HUDEP-2 (cell line): ENCODE measurements at regions not wholly inside any gene's neighbourhood (a gene's known extent, or its start where the extent isn't known, plus 50 kb on each side); places are given as distances from the start of the nearest gene placed in this dataset.

ENCODE experiments used
- DNase-seq, 76 experiments: peaks; one replicate each; lab custom pipeline; 2025; ENCODE audit not compliant: unreplicated experiment in 76 of 76; lab: John Stamatoyannopoulos, UW

GRCh38 chr20:56828402-56828801 lies 199.3 kb downstream of the TFAP2C start:
- no peak for DNase-seq

GRCh38 chr20:56829788-56830385 lies 200.8 kb downstream of the TFAP2C start:
- no peak for DNase-seq

- DNase-seq = no peak
Measured at GRCh38 chr20:56831795-56832194, 202.7 kb downstream of the TFAP2C start.

GRCh38 chr20:56833427-56833826 lies 204.3 kb downstream of the TFAP2C start:
- DNase-seq = no peak

- no peak for DNase-seq
Measured at GRCh38 chr20:56835829-56836550, 206.9 kb downstream of the TFAP2C start.

- DNase-seq = no peak
Measured at GRCh38 chr20:56839222-56839621, 210.1 kb downstream of the TFAP2C start.

GRCh38 chr20:56839786-56840185 lies 210.7 kb downstream of the TFAP2C start:
- no peak for DNase-seq

GRCh38 chr20:56840716-56841261 lies 211.7 kb downstream of the TFAP2C start:
- no peak for DNase-seq

GRCh38 chr20:56841346-56841908 lies 212.3 kb downstream of the TFAP2C start:
- DNase-seq = no peak

- DNase-seq = no peak
Measured at GRCh38 chr20:56842056-56842455, 212.9 kb downstream of the TFAP2C start.

- DNase-seq = no peak
Measured at GRCh38 chr20:56843386-56843785, 214.3 kb downstream of the TFAP2C start.

- peak in 6 of 76 experiments; percentile 2 to 19 (median 7) for DNase-seq
Measured at GRCh38 chr20:56843817-56844216, 214.7 kb downstream of the TFAP2C start.

GRCh38 chr20:56845546-56846086 lies 216.5 kb downstream of the TFAP2C start:
- no peak for DNase-seq

- DNase-seq = no peak
Measured at GRCh38 chr20:56848561-56848960, 219.5 kb downstream of the TFAP2C start.

- DNase-seq = no peak
Measured at GRCh38 chr20:56851552-56851951, 222.4 kb downstream of the TFAP2C start.

GRCh38 chr20:56855708-56856107 lies 226.6 kb downstream of the TFAP2C start:
- no peak for DNase-seq

- DNase-seq = no peak
Measured at GRCh38 chr20:56857950-56858349, 228.8 kb downstream of the TFAP2C start.

GRCh38 chr20:56859039-56859800 lies 230.1 kb downstream of the TFAP2C start:
- no peak for DNase-seq

- no peak for DNase-seq
Measured at GRCh38 chr20:56859801-56860261, 230.7 kb downstream of the TFAP2C start.

GRCh38 chr20:56860413-56860812 lies 231.3 kb downstream of the TFAP2C start:
- DNase-seq = no peak

- DNase-seq = no peak
Measured at GRCh38 chr20:56861590-56861989, 232.5 kb downstream of the TFAP2C start.
